ENCODE measurements at regions not wholly inside any gene's neighbourhood (a gene's known extent, or its start where the extent isn't known, plus 50 kb on each side); places are given as distances from the start of the nearest gene placed in this dataset.

GRCh38 chr17:63347475-63347874, 98.6 kb downstream of the CYB561 start:
- DNase-seq, result no peak

DNA sequence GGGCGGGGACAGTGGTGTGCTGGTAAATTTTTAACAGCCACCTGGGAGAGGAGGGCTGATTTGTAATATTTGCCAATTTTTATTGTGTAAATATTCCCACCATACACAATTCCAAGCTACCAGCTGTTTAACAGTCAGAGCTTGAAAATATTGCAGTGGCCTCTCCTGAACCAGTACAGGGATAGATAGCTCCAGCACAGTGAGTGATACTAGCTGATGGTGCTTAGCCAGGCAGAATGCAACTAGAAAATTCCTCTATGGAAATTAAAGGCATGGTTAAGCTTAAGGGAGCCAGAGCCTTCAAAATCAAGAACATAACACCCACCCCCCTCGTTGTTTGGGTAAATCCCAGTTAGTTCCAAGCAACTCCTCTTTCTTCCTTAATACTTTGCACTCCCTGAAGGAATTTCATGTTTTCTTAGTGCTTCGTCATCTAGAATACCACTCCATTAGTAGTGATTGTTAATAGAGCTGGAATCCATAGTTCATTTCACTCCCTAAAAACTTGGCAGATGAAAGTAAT, 96.6 kb downstream of the CYB561 start:
- no peak for DNase-seq

DNA sequence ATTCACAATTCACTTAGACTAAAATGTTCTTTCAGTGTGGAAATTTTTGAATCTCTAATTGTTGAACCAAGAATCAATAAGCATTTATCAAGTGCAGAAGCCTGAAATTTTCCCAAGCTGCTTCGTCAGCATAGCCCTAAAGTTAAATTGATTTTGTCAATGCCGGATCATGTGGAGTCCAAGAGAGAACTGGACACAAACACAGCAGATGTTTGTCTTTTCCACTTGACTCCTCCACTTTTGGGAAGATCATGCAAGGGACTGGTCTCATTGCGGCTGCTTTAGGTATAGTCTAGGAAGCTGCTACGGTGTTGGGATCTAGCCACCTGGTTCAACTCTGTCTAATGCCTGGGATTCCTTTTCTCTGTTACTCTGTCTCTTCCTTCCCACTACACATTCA, 95.7 kb downstream of the CYB561 start:
- DNase-seq, result no peak

DNA sequence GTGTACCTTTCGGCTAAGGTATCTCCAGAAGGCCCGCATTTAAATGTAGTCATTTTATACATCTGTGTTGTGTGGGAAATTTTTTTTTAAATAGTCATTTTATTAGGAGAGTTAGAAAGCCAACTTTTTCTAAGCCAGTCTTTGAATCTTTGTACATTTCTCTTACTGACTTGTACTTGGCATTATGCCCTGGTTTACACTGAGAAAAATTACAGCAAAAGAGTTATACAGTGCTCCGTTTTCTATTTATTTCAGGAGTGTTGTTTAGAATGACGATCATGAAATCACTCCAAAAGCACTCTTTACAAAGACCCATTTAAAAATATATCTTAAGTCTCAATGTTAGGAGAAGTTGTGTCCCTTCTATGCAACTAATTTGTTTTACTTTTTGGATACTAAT, 91.8 kb downstream of the CYB561 start:
- no peak for DNase-seq

- no peak for DNase-seq
Measured at GRCh38 chr17:63356337-63356757, 89.8 kb downstream of the CYB561 start.

- no peak for DNase-seq
Measured at GRCh38 chr17:63358111-63358839, 87.8 kb downstream of the CYB561 start.

- DNase-seq, result no peak
Measured at GRCh38 chr17:63358956-63359355, 87.2 kb downstream of the CYB561 start.

DNA sequence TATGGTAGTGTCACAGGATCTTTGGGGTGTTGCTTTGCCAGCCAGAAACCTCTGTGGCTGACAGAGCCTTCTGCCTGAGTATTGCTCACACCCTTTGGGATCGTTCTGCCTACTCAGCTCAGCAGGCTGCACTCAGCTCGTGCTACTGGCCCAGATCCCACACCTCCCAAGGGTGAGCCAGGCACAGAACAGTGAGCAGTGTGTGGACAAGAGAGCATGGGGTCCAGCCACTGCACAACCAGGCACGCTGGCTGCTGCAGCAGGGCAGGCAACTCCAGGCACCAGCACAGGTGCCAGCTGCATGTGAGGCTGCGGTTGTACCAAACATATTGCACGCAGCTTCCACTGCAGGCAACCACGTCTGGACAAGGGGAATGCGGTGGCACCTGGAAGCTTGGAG, 84.9 kb downstream of the CYB561 start:
- no peak for DNase-seq

GRCh38 chr17:63362115-63362514, 84.0 kb downstream of the CYB561 start:
- no peak for DNase-seq

GRCh38 chr17:63364387-63364786, 81.7 kb downstream of the CYB561 start:
- DNase-seq, result no peak

GRCh38 chr17:63364944-63365343, 81.2 kb downstream of the CYB561 start:
- no peak for DNase-seq

DNA sequence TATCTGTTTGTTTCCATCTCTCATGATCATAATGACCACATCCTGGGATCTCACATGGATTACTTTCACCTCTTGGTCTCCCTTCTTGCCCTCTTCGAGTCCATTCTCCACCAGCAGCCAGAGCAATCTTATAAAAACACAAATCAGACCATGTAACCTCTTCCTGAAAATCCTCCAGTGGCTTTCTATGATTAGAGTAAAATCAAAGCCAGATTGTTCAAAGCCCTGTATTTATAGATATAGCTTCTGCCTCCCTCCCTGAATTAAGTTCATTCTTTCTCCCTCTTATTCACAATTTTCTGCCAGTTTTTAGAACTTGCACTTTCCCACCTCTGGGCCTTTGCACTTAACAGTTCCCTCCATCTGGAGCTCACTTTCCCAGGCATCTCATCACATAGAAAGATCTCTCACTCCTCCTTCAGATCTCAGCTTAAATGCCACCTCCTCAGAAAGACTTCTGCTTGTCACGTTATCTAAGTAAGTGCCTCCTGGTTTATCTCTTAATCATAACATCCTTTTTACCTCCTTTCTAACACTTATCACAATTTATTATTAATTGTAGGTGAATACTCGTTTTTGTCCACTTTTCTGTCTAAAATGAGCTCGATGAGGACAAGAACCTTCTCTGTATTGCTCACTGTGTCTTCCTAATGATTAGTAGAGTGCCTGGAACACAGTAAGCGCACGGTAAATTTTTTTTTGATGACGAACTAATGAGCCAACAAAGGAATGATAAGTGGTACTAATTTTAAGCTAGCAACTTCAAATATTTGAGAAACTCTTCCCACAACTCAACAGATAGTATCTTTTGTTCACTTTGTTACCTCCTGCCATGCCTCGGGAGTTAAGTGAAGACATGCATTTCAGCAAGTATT, 80.5 kb downstream of the CYB561 start:
- DNase-seq, result no peak

- DNase-seq, result no peak
Measured at GRCh38 chr17:63366241-63366566, 79.9 kb downstream of the CYB561 start.

- DNase-seq, result no peak
Measured at GRCh38 chr17:63369233-63369632, 76.9 kb downstream of the CYB561 start.

GRCh38 chr17:63370696-63371095, 75.4 kb downstream of the CYB561 start:
- no peak for DNase-seq

DNA sequence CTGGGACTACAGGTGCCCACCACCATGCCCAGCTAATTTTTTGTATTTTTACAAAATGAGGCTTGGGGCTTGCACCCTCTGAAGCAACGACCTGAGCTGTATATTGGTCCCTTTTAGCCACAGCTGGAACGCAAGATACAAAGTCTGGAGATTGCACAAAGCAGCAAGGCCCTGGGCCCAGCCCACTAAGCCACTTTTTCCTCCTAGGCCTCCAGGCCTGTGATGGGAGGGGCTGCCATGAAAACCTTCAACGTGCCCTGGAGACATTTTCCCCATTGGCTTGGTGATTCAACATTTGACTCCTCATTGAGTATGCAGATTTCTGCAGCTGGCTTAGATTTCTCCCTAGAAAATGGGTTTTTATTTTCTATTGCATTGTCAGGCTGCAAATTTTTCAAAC, 69.2 kb downstream of the CYB561 start:
- no peak for DNase-seq

DNA sequence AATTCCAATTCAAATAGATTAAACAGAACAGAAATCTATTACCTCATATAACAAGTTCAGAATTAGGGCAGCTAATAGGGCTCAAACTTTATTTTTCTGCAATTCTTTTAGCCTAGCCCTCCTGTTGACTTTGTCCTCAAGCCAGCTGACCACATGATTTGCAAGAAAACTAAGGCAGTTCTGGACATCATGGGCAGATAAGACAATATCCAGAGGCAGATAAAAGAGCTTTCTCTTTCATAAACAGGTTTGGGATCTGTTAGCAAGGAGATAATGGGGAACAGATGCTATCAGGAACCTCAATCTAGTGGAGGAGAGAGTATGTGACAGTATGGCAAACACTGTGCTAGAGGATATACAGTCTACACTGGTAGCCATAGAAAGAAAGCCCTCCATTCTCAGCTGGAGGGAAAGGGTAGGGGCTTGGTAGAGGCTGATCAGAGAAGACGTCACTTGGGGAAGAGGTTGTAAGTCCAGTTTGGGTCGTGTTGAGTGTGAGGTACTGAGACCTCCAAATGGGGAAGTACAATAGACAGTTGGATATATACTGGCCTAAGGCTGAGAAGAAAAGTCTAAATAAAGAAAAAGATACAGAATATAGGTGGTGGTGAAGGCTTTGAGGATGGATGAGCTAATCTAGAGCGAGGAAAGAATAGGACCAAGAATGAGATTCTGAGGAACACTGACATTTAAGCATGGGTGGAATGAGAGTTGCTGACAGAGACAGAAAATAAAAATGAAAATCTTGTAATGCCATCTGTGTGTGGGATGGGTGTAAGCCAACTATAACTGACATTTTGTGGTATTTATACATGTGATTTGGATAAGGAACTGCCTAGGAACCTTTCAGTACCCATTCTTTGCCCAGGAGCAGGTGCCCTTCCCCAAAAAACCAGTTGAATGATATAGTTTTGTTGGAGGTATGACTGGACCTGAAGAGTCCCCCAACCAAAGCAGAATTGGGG, 67.4 kb downstream of the CYB561 start:
- no peak for DNase-seq

GRCh38 chr17:63379636-63380035, 66.5 kb downstream of the CYB561 start:
- DNase-seq, result no peak

DNA sequence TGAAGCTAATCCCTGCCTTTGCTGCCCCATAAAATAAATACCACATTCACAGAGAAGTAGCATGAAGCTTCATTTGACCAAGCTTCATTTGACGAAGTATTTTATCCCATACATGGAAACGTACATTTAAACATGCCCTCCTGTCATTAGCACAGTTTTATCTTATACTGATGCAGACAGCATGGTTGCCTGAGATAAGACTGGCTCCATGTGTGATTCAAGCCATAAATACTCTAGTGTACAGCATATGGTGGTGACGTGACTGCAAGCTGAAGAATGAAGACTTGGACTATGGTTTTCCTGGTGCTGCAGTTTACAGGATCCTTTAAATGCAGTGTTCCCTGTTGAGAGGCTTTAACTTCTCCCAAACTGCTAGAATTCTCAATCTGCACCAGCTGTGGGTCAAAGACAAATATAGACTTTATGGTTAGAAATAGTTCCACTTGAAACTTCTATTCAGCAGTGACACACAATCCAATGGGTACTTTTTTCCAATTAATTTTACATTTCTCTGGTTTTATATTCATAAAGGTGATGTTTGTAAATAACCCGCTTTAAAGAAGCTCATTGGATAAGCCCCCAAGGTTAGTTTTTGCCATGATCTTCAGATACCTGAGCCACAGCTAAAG, 64.9 kb downstream of the CYB561 start:
- no peak for DNase-seq

DNA sequence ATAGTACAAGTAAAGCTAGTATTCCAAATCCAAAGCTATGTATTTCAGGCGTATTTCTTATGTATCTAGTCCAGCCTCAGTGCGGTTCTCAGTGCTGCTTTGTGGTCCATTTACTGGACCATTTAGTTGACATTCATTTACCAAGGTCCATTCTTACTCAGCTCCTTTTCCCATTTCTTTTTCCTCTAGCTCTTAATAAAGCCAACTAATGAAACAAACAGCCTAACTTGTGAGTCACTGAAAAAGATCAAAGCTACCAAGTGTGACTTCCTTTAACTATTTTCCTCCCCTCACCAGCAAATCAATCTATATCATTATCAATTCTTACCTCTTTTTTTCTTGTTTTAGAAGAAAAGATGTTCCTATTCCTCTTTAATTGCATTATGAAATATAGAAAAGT, 64.0 kb downstream of the CYB561 start:
- no peak for DNase-seq
